Prostate gland (tissue), 2 donors: ENCODE measurements at regions not wholly inside any gene's neighbourhood (a gene's known extent, or its start where the extent isn't known, plus 50 kb on each side); places are given as distances from the start of the nearest gene placed in this dataset.

Experiments used
- DNase-seq: peaks from one replicate; pipeline ENCODE4 v3.0.0-alpha.2; 2019; ENCODE audit warnings: low spot score
- H3K27ac ChIP-seq, 2 donors: fragments of 200-600 bp; sonication (generic); 2 replicates each; pipeline ENCODE4 v1.5.1; 2017 to 2019
- H3K27me3 ChIP-seq: fragments of 200-600 bp; sonication (generic); replicated peaks from 2 replicates; pipeline ENCODE4 v1.5.1; 2019; ENCODE audit not compliant: insufficient read depth
- H3K36me3 ChIP-seq, 2 donors: fragments of 200-600 bp; sonication (generic); 1 replicate in 1 of 2; 2 replicates in 1 of 2; pipeline versions ENCODE4 v1.5.1 to v1.8.1; 2017 to 2019
- H3K4me1 ChIP-seq: fragments of 200-600 bp; sonication (generic); replicated peaks from 2 replicates; pipeline ENCODE4 v1.5.1; 2019
- H3K4me3 ChIP-seq, 2 donors: fragments of 200-600 bp; sonication (generic); 2 replicates each; pipeline ENCODE4 v1.5.1; 2017 to 2019
- H3K9me3 ChIP-seq: fragments of 200-600 bp; sonication (generic); 2 replicates; pipeline ENCODE4 v1.5.1; 2017
- POLR2A ChIP-seq: fragments of 450-650 bp; IDR thresholded peaks from one replicate; pipeline ENCODE4 v1.6.1; 2016; ENCODE audit warnings: antibody characterized with exemption, mild to moderate bottlenecking
- POLR2AphosphoS5 ChIP-seq: sonication (generic); formaldehyde crosslinking; IDR thresholded peaks from one replicate; pipeline ENCODE4 v1.6.1; 2017; ENCODE audit warnings: antibody characterized with exemption
- WGBS: methylation state at CpG from one replicate; pipeline ENCODE4 v1.1.5; 2018; 5-methylcytosine and 5-hydroxymethylcytosine counted together
- intact Hi-C: fragments of 100-400 bp; cut with DNase I; formaldehyde crosslinking; loops from one replicate; pipeline ENCODE4 v1.14.2; 2022
- TF ChIP-seq, protein P1 (sequence below), 4 experiments: fragments of 200-600 bp in 2 of 4; fragments of 450-650 bp in 2 of 4; sonication (generic) in 2 of 4; IDR thresholded peaks; 1 replicate in 3 of 4; 2 replicates in 1 of 4; pipeline ENCODE4 v1.5.1; 2016 to 2019; ENCODE audit warnings: antibody characterized with exemption in 4 of 4, mild to moderate bottlenecking in 2 of 4, moderate library complexity in 2 of 4

GRCh38 chr10:4649471-4649870 is 176.5 kb upstream of the AKR1E2 start:
- intact Hi-C loops, result no loop called here
- no peak for DNase-seq

DNA sequence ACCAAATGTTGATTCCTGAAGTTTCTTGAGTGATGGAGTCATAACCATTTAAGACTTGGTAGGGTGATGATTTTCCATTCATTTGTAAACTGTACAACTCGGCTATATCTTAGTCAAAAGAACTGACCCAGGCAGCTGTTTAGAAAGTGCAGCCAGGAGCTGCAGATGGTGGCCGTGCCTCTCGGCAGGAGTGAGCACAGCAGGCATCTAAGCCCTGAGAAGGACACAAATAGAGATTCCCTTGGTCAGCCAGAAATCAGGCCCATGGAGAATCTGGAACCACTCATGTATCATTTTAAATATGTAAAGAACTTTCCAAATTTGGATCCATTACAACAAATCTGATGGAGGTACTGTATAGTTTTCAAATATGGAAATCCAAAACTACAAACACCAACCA is 177.0 kb upstream of the AKR1E2 start:
- no peak for DNase-seq
- Histone ChIP-seq H3K9me3 (no peaks in the 10 kb centered on the region), H3K4me3 (no peak overlapping the region), H3K27me3 (no peaks in the 10 kb centered on the region), H3K36me3 (no peaks in the 10 kb centered on the region), H3K27ac (no peak overlapping the region), H3K4me1 (peaks cover 6% of the 10 kb centered on the region)
- WGBS, result 87% methylated on average over 3 of the region's 3 CpGs
- TF ChIP-seq POLR2AphosphoS5 (no peak), POLR2A (no peak)
- TF ChIP-seq, protein P1, sequence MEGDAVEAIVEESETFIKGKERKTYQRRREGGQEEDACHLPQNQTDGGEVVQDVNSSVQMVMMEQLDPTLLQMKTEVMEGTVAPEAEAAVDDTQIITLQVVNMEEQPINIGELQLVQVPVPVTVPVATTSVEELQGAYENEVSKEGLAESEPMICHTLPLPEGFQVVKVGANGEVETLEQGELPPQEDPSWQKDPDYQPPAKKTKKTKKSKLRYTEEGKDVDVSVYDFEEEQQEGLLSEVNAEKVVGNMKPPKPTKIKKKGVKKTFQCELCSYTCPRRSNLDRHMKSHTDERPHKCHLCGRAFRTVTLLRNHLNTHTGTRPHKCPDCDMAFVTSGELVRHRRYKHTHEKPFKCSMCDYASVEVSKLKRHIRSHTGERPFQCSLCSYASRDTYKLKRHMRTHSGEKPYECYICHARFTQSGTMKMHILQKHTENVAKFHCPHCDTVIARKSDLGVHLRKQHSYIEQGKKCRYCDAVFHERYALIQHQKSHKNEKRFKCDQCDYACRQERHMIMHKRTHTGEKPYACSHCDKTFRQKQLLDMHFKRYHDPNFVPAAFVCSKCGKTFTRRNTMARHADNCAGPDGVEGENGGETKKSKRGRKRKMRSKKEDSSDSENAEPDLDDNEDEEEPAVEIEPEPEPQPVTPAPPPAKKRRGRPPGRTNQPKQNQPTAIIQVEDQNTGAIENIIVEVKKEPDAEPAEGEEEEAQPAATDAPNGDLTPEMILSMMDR (IDR thresholded peaks at IDR 0.05), result no peak
- intact Hi-C loops, result no loop called here

More at GRCh38 chr10:4649471-4649870, 176.5 kb upstream of the AKR1E2 start:
- no peaks in the 10 kb centered on the region for H3K36me3 ChIP-seq
- H3K9me3 ChIP-seq, result no peaks in the 10 kb centered on the region
- H3K4me1 ChIP-seq, result peaks cover 6% of the 10 kb centered on the region
- H3K27ac ChIP-seq, result no peak overlapping the region
- no peaks in the 10 kb centered on the region for H3K27me3 ChIP-seq
- H3K4me3 ChIP-seq, result no peak overlapping the region
- TF ChIP-seq, protein P1 (IDR thresholded peaks at IDR 0.05), result no peak
- no peak for TF ChIP-seq POLR2A
- no peak for TF ChIP-seq POLR2AphosphoS5

GRCh38 chr10:4647109-4647785 is 178.8 kb upstream of the AKR1E2 start:
- no peak overlapping the region for H3K27ac ChIP-seq
- WGBS, result 89% methylated on average over 3 of the region's 3 CpGs
- TF ChIP-seq POLR2A (no peak), POLR2AphosphoS5 (no peak)
- TF ChIP-seq, protein P1 (IDR thresholded peaks at IDR 0.05), result no peak
- H3K27me3 ChIP-seq, result no peaks in the 10 kb centered on the region
- peaks cover 6% of the 10 kb centered on the region for H3K4me1 ChIP-seq
- intact Hi-C loops, result no loop called here
- H3K36me3 ChIP-seq, result no peaks in the 10 kb centered on the region
- no peak for DNase-seq
- H3K9me3 ChIP-seq, result no peaks in the 10 kb centered on the region
- H3K4me3 ChIP-seq, result no peak overlapping the region

DNA sequence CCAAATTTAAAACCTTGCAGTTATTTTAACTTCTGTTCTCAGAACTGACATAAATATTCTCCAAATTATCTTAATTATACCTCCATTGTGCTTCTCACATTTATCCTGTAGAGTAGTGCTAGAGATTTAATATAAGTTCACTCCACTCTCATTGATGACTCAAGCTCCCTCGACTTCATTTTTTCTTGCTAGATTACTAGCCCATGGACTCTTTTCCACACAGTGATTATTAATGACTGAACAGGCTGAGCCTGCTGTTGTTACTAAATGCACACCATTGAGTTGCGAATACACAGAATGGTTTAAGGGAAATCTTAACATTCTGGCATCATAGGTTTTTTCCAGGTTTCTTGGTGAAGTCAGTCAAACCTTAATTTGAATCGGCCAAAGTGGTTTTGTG is 179.5 kb upstream of the AKR1E2 start:
- no peak for DNase-seq
- Histone ChIP-seq H3K9me3 (no peaks in the 10 kb centered on the region), H3K4me1 (peaks cover 6% of the 10 kb centered on the region), H3K4me3 (no peak overlapping the region), H3K27ac (no peak overlapping the region), H3K27me3 (no peaks in the 10 kb centered on the region), H3K36me3 (no peaks in the 10 kb centered on the region)
- 59% methylated on average over 3 of the region's 3 CpGs for WGBS
- intact Hi-C loops, result no loop called here
- TF ChIP-seq POLR2A (no peak), POLR2AphosphoS5 (no peak)
- TF ChIP-seq, protein P1 (IDR thresholded peaks at IDR 0.05), result no peak

DNA sequence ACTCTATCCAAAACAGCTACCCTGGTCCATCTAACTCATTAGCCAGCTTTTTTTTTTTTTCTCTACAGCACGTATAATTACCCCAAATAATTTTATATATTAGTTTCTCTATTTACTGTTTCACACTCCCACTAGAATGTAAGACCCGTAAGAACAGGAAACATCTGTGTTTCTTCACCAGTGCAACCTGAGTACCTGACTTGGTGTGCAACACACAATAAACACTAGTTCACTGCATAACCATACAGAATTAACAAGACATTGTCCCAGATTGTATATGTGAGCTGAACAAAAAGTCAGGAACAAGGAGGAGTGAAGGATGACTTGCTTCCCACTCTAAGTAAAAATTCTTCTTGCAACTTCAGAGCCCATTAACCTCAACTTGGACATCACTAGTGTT is 180.2 kb upstream of the AKR1E2 start:
- no peak overlapping the region for H3K27ac ChIP-seq
- peaks cover 4% of the 10 kb centered on the region for H3K4me1 ChIP-seq
- H3K27me3 ChIP-seq, result no peaks in the 10 kb centered on the region
- 43% methylated on average over 2 of the region's 2 CpGs for WGBS
- intact Hi-C loops, result no loop called here
- DNase-seq, result no peak
- no peak overlapping the region for H3K4me3 ChIP-seq
- TF ChIP-seq, protein P1 (IDR thresholded peaks at IDR 0.05), result no peak
- TF ChIP-seq POLR2A (no peak), POLR2AphosphoS5 (no peak)
- no peaks in the 10 kb centered on the region for H3K36me3 ChIP-seq
- no peaks in the 10 kb centered on the region for H3K9me3 ChIP-seq
